ENCODE measurements at regions not wholly inside any gene's neighbourhood (a gene's known extent, or its start where the extent isn't known, plus 50 kb on each side); places are given as distances from the start of the nearest gene placed in this dataset.
"Not testable (repeated sequence)": the region's sequence is repeated elsewhere in the genome, so short reads cannot be mapped to it uniquely, and the experiment has no call there.

GRCh38 chr16:29198731-29199521 lies 207.6 kb downstream of the NPIPB11 start:
- FAIRE-seq (no peak), DNase-seq (ENCODE audit: insufficient read length) (no peak)
- no peak for TF ChIP-seq TAF1 (IDR thresholded peaks at IDR 0.05; ENCODE audit: borderline replicate concordance, low read depth, low read length)
- no peak for TF ChIP-seq POLR2A (IDR thresholded peaks at IDR 0.05; ENCODE audit: low read depth, low read length)
- TF ChIP-seq POLR2AphosphoS5 (IDR thresholded peaks at IDR 0.05; ENCODE audit: low read depth, low read length): no peak

- no peak for FAIRE-seq
- TF ChIP-seq TAF1 (IDR thresholded peaks at IDR 0.05; ENCODE audit: borderline replicate concordance, low read depth, low read length) (no peak), POLR2AphosphoS5 (IDR thresholded peaks at IDR 0.05; ENCODE audit: low read depth, low read length) (no peak), POLR2A (IDR thresholded peaks at IDR 0.05; ENCODE audit: low read depth, low read length) (no peak)
- DNase-seq (ENCODE audit: insufficient read length): no peak
These were observed 208.3 kb downstream of the NPIPB11 start for GRCh38 chr16:29198231-29198630.

DNA sequence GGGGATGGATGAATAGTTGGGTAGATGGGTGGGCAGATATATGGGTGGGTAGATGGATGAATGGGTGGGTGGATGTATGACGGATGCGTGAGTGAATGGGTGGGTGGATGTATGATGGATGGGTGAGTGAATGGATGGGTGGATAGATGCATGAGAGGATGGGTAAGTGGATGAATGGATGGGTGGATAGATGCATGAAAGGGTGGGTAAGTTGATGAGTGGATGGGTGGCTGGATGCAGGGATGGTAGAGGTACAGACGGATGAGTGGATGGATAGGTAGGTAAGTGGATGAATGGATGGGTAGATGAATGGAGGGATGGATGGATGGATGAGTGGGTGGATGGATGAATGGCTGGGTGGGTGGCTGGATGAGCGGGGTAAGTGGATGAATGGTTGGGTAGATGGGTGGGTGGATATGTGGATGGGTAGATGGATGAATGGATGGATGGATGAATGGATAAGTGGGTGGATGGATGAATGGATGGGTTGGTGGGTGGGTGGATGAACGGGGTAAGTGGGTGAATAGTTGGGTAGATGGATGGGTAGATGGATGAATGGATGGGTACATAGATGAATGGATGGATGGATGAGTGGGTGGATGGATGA lies 208.9 kb downstream of the NPIPB11 start:
- not testable (repeated sequence) for DNase-seq (ENCODE audit: insufficient read length); FAIRE-seq

- not testable (repeated sequence) for DNase-seq (ENCODE audit: insufficient read length); FAIRE-seq
These were observed 209.8 kb downstream of the NPIPB11 start for GRCh38 chr16:29196746-29197145.

GRCh38 chr16:29195116-29195872 lies 210.4 kb downstream of the LAT start:
- DNase-seq (ENCODE audit: insufficient read length); FAIRE-seq: not testable (repeated sequence)

DNA sequence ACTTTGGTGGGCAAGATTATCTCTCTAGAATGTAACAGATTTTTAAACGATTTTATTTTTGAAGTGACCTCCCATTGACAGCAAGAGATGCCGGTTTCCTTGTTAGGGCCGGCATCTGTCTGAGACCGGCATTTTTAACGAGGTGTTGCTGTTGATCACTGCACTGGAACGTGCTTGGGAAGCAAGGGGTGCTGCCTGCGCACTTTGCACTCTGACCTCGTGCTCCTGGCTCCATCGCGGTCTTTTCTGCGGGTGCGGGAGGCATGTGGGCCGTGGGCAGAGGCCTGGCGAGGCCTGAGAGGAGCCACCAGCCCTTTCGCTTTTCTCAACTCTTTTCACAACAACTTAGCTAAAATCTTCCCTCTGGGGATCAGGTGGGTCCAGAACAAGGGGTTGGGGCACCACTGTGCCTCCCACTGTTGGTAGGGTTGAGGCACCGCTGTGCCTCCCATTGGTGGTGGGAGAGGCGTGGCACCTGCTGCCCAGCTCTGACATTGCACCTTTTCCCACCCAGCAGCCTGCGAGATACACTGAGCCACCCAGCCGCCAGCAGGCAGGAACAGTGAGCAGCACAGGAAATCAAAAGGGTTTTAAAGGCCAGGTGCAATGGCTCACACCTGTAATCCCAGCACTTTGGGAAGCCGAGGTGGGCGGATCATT lies 209.5 kb downstream of the LAT start:
- not testable (repeated sequence) for DNase-seq (ENCODE audit: insufficient read length); FAIRE-seq

GRCh38 chr16:29193634-29194033 lies 208.8 kb downstream of the LAT start:
- DNase-seq (ENCODE audit: insufficient read length); FAIRE-seq: not testable (repeated sequence)

DNA sequence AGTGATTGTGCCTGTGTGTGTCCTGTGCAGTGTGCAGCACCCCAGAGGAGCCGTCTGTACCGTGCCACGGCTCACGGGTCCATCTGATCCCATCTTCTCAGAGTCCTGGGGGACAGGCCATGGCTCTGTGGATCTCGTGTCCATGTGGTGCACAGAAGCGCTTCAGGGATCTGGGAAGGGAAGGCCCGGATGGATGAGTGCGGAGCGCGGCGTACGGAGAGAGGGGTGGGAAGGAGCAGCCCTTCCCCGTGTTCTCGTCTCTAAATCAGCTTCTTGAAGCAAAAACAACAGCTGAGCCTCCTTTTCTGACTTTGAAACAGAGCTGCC lies 208.4 kb downstream of the LAT start:
- FAIRE-seq; DNase-seq (ENCODE audit: insufficient read length): not testable (repeated sequence)

DNA sequence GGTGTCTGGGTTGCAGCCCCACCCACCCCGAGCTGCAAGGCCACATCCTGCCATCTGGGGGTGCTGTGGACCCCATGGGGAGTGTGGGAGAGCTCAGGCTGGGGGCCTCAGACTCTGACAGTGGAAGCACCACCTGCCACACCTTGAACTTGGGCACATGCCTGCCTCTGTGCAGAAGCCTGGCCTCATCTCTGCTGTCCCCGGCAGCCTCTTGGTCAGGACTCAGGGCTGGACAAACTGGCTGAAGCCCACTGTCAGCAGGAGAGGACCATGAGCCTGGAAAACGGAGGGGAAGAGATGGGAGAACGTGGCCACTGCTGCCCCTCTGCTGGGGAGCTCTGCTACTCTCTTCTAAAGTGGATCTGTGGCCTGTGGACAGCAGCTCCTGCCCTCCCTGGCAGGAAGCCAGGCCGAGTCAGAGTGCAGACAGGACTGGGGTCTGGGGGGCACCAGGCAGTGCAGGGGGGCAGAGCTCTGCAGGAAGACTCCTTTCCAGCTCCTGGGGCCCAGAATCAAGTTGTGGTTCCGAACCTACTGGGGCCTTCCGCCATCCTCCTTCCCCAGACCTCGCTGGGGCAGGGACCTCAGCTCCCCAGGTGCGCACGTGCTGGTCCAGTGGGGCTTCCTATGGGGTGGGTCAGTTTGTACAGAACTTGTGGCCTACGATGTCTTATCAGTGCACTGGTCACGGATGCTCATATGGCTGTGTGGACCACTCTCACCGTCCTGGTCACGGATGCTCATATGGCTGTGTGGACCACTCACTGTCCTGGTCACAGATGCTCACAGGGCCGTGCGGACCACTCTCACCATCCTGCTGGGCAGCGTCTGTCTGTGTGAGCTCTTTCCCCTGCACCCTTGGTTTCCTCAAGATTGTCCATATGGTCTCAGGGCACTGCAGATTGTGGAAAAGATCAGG lies 207.7 kb downstream of the LAT start:
- FAIRE-seq: no peak
- no peak for TF ChIP-seq POLR2A (IDR thresholded peaks at IDR 0.05; ENCODE audit: low read depth, low read length)
- no peak for DNase-seq (ENCODE audit: insufficient read length)

- FAIRE-seq; DNase-seq (ENCODE audit: insufficient read length): not testable (repeated sequence)
These were observed 206.9 kb downstream of the LAT start for GRCh38 chr16:29191636-29192180.

DNA sequence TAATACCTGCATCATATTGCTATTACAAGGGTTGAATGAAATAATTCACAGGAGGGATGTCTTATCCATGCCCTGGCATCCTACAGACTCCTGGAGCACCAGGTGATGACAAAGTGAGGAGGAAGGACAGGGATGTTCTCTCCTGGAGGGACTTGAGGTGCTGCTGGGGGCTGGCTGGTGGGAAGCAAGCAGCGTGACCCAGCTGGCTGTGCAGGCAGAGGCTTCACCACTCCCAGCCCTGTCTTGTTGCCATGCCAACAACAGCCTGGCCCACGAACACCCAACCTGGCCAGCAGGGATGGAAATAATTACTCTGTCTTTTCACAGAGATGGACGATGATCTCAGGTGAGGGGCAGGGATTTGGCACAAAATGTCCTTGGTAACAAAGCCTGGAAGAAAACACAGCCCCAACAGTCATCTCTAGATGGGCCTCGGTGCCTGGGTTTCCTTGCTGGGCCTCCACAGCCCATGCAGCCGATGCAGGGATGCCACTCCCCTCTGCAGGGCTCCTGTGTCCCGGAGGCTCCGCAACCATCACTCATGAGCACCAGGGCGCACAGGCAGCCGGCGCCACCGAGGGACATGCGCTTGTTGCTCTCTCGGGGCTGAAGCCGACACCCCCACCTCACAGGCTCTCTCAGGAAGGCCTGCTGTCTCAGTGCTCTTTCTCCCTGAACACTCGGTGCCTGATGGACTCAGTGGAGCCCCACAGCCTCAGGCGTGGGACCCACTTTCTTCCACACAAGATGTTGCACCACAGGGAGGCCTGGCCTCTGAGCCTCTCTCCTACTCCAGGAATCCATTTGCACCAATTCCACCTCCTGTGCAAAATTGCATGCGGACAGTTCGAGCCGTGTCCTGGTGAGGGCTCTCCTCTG lies 205.9 kb downstream of the LAT start:
- peak; percentile 30 for FAIRE-seq
- not testable (repeated sequence) for DNase-seq (ENCODE audit: insufficient read length)

DNA sequence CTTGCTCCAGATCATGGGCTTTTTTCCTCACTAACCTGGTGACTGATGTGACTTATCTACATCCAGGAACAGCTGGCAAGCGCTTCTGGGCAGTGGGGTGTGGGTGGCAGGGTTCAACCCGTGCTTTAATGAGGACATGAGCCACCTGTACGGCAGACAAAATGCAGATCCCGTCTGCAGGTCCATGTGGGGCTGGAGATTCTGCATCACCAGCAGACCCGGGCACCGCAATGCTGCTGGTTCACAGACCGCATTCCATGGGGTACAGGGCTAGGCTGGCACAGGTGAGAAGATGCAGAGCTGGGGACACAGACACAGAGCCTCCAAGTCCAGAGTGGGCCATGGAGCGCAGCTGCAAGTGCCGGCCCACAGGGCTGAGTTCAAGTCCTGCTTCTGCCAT lies 204.0 kb downstream of the LAT start:
- not testable (repeated sequence) for FAIRE-seq; DNase-seq (ENCODE audit: insufficient read length)

- DNase-seq (ENCODE audit: insufficient read length); FAIRE-seq: not testable (repeated sequence)
These were observed 201.7 kb downstream of the LAT start for GRCh38 chr16:29186306-29187220.

GRCh38 chr16:29185872-29186271 lies 201.0 kb downstream of the LAT start:
- not testable (repeated sequence) for FAIRE-seq; DNase-seq (ENCODE audit: insufficient read length)

- not testable (repeated sequence) for FAIRE-seq; DNase-seq (ENCODE audit: insufficient read length)
These were observed 200.0 kb downstream of the LAT start for GRCh38 chr16:29184738-29185438.

All from GM12892 (cell line).